Body of pancreas (tissue), 4 donors: ENCODE measurements at regions not wholly inside any gene's neighbourhood (a gene's known extent, or its start where the extent isn't known, plus 50 kb on each side); places are given as distances from the start of the nearest gene placed in this dataset.

ENCODE experiments used
- ATAC-seq: fragments of 150-250 bp; one replicate; pipeline ENCODE4 v1.9.1; 2016
- DNase-seq, 4 donors: peaks; one replicate each; pipeline ENCODE4 v3.0.0-alpha.2; 2019
- H3K27ac ChIP-seq, 4 donors: fragments of 200-600 bp; sonication (generic); 1 replicate in 3 of 4; 2 replicates in 1 of 4; pipeline versions ENCODE4 v1.5.1 to v1.6.1; 2016 to 2019; ENCODE audit warnings: mild to moderate bottlenecking in 1 of 4, mixed read lengths in 1 of 4, moderate library complexity in 1 of 4
- H3K27me3 ChIP-seq, 2 donors: fragments of 200-600 bp; sonication (generic); one replicate each; pipeline ENCODE4 v1.6.0; 2016; ENCODE audit warnings: mild to moderate bottlenecking in 1 of 2
- H3K36me3 ChIP-seq, 2 donors: fragments of 200-600 bp; sonication (generic); replicated peaks in 1 of 2; 2 replicates each; pipeline ENCODE4 v1.5.1; 2016; ENCODE audit warnings: low read depth in 2 of 2; ENCODE audit not compliant: insufficient read depth in 1 of 2
- H3K4me1 ChIP-seq: fragments of 200-600 bp; sonication (generic); one replicate; pipeline ENCODE4 v1.6.0; 2016
- H3K4me3 ChIP-seq, 2 donors: fragments of 200-600 bp; sonication (generic); 1 replicate in 1 of 2; 2 replicates in 1 of 2; pipeline ENCODE4 v1.5.1; 2016 to 2019
- H3K9me3 ChIP-seq, 3 donors: fragments of 200-600 bp; sonication (generic); 1 replicate in 2 of 3; 2 replicates in 1 of 3; pipeline ENCODE4 v1.5.1; 2016
- CTCF ChIP-seq, 7 experiments: fragments of 450-650 bp in 4 of 7; fragments of 200-600 bp in 3 of 7; sonication (generic) in 3 of 7; IDR thresholded peaks; one replicate each; pipeline ENCODE4 v1.5.1; 2016 to 2019; ENCODE audit warnings: antibody characterized with exemption in 7 of 7
- POLR2A ChIP-seq, 3 donors: fragments of 450-650 bp; IDR thresholded peaks; one replicate each; pipeline ENCODE4 v1.6.1; 2016; ENCODE audit warnings: antibody characterized with exemption in 3 of 3, mild to moderate bottlenecking in 2 of 3
- WGBS, 2 donors: methylation state at CpG; one replicate each; pipeline ENCODE4 v1.1.5; 2017; 5-methylcytosine and 5-hydroxymethylcytosine counted together
- intact Hi-C: fragments of 100-400 bp; cut with DNase I; formaldehyde crosslinking; loops from one replicate; pipeline ENCODE4 v1.15.1; 2023

- intact Hi-C loops = no loop called here
- no peak for TF ChIP-seq CTCF (IDR thresholded peaks at IDR 0.05)
- TF ChIP-seq POLR2A (IDR thresholded peaks at IDR 0.05) = no peak
- Histone ChIP-seq H3K4me3 (no peak overlapping the region), H3K9me3 (no peaks in the 10 kb centered on the region), H3K27me3 (no peaks in the 10 kb centered on the region), H3K4me1 (no peaks in the 10 kb centered on the region), H3K27ac (no peak overlapping the region), H3K36me3 (no peaks in the 10 kb centered on the region)
- WGBS, 2 donors = 61 to 63% methylated on average over 3 of the region's 3 CpGs
- ATAC-seq = no peak
- no peak for DNase-seq
Observed at GRCh38 chr3:68049776-68050175, 395.4 kb upstream of the SUCLG2 start.

GRCh38 chr3:68045976-68046375 lies 391.6 kb upstream of the SUCLG2 start:
- 60 to 75% methylated on average over 3 of the region's 3 CpGs for WGBS, 2 donors
- DNase-seq = no peak
- ATAC-seq = no peak

DNA sequence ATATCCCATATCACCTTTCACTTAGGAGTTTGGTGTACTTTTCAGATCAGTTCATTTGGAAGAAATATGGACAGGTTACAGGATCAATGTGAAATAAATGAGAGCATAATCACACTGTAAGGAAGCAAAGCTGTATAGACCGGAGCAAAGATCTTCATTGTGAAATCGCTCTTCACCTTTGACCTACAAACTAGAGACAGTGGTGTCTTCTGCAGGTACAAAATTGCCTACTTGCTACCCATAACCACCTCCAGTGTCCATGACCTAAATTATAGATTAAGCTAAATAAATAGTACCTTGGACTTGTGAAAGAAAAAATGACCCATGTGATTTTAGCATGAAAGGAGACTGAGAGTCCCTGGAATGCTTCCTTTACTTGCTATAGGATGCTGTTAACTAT lies 379.5 kb upstream of the SUCLG2 start:
- ATAC-seq = no peak
- 73 to 82% methylated on average over 2 of the region's 2 CpGs for WGBS, 2 donors
- no peak for DNase-seq
- no peak for TF ChIP-seq POLR2A (IDR thresholded peaks at IDR 0.05)
- TF ChIP-seq CTCF (IDR thresholded peaks at IDR 0.05) = no peak
- Histone ChIP-seq H3K9me3 (no peaks in the 10 kb centered on the region), H3K4me1 (no peaks in the 10 kb centered on the region), H3K36me3 (no peaks in the 10 kb centered on the region), H3K4me3 (no peak overlapping the region), H3K27me3 (no peaks in the 10 kb centered on the region), H3K27ac (no peak overlapping the region)
- intact Hi-C loops = no loop called here

More at GRCh38 chr3:68045976-68046375, 391.6 kb upstream of the SUCLG2 start:
- no peaks in the 10 kb centered on the region for H3K36me3 ChIP-seq
- H3K4me1 ChIP-seq = no peaks in the 10 kb centered on the region
- H3K27ac ChIP-seq = no peak overlapping the region
- no peak overlapping the region for H3K4me3 ChIP-seq
- no peak for TF ChIP-seq CTCF (IDR thresholded peaks at IDR 0.05)
- TF ChIP-seq POLR2A (IDR thresholded peaks at IDR 0.05) = no peak
- intact Hi-C loops = no loop called here
- no peaks in the 10 kb centered on the region for H3K9me3 ChIP-seq
- H3K27me3 ChIP-seq = no peaks in the 10 kb centered on the region

GRCh38 chr3:68032209-68032608 lies 377.8 kb upstream of the SUCLG2 start:
- TF ChIP-seq POLR2A (IDR thresholded peaks at IDR 0.05) (no peak), CTCF (IDR thresholded peaks at IDR 0.05) (no peak)
- H3K4me3 ChIP-seq = no peak overlapping the region
- intact Hi-C loops = no loop called here
- no peaks in the 10 kb centered on the region for H3K9me3 ChIP-seq
- H3K27me3 ChIP-seq = no peaks in the 10 kb centered on the region
- H3K36me3 ChIP-seq = no peaks in the 10 kb centered on the region
- no peak for ATAC-seq
- H3K27ac ChIP-seq = no peak overlapping the region
- no peak for DNase-seq
- H3K4me1 ChIP-seq = no peaks in the 10 kb centered on the region

GRCh38 chr3:68025189-68025588 lies 370.8 kb upstream of the SUCLG2 start:
- DNase-seq (no peak), ATAC-seq (no peak)
- Histone ChIP-seq H3K4me1 (no peaks in the 10 kb centered on the region), H3K36me3 (no peaks in the 10 kb centered on the region), H3K9me3 (no peaks in the 10 kb centered on the region), H3K4me3 (no peak overlapping the region), H3K27ac (no peak overlapping the region), H3K27me3 (no peaks in the 10 kb centered on the region)
- TF ChIP-seq POLR2A (IDR thresholded peaks at IDR 0.05) = no peak
- no peak for TF ChIP-seq CTCF (IDR thresholded peaks at IDR 0.05)
- intact Hi-C loops = no loop called here
- WGBS, 2 donors = 58 to 79% methylated on average over 2 of the region's 2 CpGs
